ENCODE measurements at regions not wholly inside any gene's neighbourhood (a gene's known extent, or its start where the extent isn't known, plus 50 kb on each side); places are given as distances from the start of the nearest gene placed in this dataset.

DNA sequence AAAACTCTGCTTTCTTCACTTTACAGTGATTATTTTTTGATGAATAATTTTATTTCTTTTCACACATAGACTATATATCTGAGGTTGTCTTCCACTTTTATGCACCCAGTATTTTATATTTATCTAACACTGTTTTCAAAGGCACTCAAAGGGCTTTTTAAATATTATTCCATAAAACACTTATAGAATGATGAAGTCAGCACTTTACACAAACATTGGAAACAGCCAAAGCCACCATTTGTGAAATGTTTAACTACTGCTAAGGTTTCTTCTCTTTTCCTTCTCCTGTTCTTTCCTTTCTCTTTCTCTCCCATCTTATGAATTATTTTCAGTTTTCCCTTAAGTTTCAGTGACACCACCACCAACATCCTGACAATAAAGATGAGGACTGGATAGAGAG lies 317.7 kb upstream of the FAM78B start:
- H3K36me3 ChIP-seq: no peaks in the 10 kb centered on the region
- H3K27me3 ChIP-seq (replicated peaks in 1 of 7): no peaks in the 10 kb centered on the region
- H3K27ac ChIP-seq: no peak overlapping the region
- no peaks in the 10 kb centered on the region for H3K9me3 ChIP-seq
- no peak for DNase-seq
- H3K4me1 ChIP-seq: peaks cover 3 to 17% (median 6%) of the 10 kb centered on the region in 6 donors
- intact Hi-C loops (cut with DNase I; ENCODE audit: low total_unique reads): no loop called here
- H3K4me3 ChIP-seq: no peak overlapping the region
- TF ChIP-seq, protein P1, sequence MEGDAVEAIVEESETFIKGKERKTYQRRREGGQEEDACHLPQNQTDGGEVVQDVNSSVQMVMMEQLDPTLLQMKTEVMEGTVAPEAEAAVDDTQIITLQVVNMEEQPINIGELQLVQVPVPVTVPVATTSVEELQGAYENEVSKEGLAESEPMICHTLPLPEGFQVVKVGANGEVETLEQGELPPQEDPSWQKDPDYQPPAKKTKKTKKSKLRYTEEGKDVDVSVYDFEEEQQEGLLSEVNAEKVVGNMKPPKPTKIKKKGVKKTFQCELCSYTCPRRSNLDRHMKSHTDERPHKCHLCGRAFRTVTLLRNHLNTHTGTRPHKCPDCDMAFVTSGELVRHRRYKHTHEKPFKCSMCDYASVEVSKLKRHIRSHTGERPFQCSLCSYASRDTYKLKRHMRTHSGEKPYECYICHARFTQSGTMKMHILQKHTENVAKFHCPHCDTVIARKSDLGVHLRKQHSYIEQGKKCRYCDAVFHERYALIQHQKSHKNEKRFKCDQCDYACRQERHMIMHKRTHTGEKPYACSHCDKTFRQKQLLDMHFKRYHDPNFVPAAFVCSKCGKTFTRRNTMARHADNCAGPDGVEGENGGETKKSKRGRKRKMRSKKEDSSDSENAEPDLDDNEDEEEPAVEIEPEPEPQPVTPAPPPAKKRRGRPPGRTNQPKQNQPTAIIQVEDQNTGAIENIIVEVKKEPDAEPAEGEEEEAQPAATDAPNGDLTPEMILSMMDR (IDR thresholded peaks at IDR 0.05 in 8 of 11, conservative IDR thresholded peaks at IDR 0.05 in 3 of 11): no peak
- TF ChIP-seq POLR2AphosphoS5 (IDR thresholded peaks at IDR 0.05) (no peak), POLR2A (IDR thresholded peaks at IDR 0.05) (no peak)

DNA sequence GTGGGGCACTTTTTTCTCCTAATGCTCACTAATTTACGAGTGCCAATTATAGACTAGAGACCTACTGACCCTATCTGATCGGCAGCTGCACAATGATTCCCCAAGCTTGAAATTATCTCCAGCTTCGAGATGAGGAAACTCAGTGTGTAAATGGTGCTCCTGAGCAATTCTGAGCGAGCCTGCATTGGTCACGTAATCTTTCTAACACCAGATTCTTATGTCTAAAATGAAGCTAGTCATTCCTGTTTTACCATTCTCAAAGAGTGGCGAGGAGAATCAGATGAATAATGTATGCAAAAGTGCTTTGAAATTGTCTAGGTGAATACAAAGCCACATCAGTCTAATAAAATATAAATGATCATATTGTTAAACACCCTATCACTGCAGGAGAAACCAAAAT lies 318.1 kb upstream of the FAM78B start:
- no peak for DNase-seq
- intact Hi-C loops (cut with DNase I; ENCODE audit: low total_unique reads): loop anchor here (5.0 kb wide), 1 partner anchor 563 kb away; no protein-coding TSS in a partner anchor

DNA sequence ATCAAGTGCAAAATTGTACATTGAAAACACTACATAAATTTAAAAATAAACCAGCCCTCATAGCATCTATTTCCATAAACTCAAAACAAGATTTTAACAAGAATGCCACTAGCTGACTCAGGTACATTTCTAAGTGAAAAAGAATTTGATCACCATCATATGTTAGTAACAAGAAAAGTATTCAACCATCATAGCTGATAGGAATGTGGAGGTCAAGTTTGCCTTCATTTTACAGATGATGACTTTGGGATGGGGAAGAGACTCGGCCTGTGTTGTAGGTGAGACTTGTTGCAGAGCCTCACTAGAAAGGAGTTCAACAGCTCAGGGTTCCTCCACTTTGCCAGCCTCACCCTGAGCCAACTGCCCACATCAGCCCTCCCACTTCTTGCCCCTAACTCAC lies 318.8 kb upstream of the FAM78B start:
- Histone ChIP-seq H3K9me3 (no peaks in the 10 kb centered on the region), H3K36me3 (no peaks in the 10 kb centered on the region), H3K4me3 (no peak overlapping the region), H3K27ac (no peak overlapping the region), H3K4me1 (peaks cover 3 to 26% (median 11%) of the 10 kb centered on the region in 6 donors), H3K27me3 (replicated peaks in 1 of 7) (no peaks in the 10 kb centered on the region)
- no peak for DNase-seq
- TF ChIP-seq POLR2AphosphoS5 (IDR thresholded peaks at IDR 0.05) (no peak), POLR2A (IDR thresholded peaks at IDR 0.05) (no peak)
- TF ChIP-seq, protein P1 (IDR thresholded peaks at IDR 0.05 in 8 of 11, conservative IDR thresholded peaks at IDR 0.05 in 3 of 11): no peak
- 87 to 97% (median 96%) methylated on average over 1 of the region's 1 CpG for WGBS, 5 donors
- intact Hi-C loops (cut with DNase I; ENCODE audit: low total_unique reads): loop anchor here (5.0 kb wide), 1 partner anchor 563 kb away; no protein-coding TSS in a partner anchor

More for the DNA sequence above, 318.1 kb upstream of the FAM78B start:
- Histone ChIP-seq H3K27me3 (replicated peaks in 1 of 7) (no peaks in the 10 kb centered on the region), H3K9me3 (no peaks in the 10 kb centered on the region), H3K27ac (no peak overlapping the region), H3K36me3 (no peaks in the 10 kb centered on the region), H3K4me3 (no peak overlapping the region), H3K4me1 (peaks cover 3 to 19% (median 7%) of the 10 kb centered on the region in 6 donors)
- TF ChIP-seq POLR2AphosphoS5 (IDR thresholded peaks at IDR 0.05) (no peak), POLR2A (IDR thresholded peaks at IDR 0.05) (no peak)
- TF ChIP-seq, protein P1 (IDR thresholded peaks at IDR 0.05 in 8 of 11, conservative IDR thresholded peaks at IDR 0.05 in 3 of 11): no peak
- WGBS, 5 donors: 83 to 91% (median 89%) methylated on average over 6 of the region's 6 CpGs

DNA sequence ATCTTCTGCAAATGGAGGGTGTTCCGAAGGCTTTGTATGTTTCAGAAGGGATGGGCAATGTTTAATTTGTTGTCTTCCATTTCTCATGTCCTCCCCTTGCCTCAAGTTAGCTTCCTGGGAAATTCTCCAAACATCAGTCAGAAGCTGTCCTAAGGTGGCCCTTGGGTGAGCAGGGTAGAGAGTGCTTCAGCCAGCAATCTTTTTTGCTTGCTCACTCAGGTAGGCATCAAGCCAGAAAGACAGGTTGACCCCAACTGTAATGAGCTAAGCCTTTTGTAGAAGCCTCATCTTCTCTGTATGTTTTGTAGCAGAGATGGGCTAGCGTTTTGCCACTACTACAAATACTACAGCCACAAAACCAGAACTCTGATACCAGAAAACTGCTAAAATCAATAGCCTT lies 321.5 kb upstream of the FAM78B start:
- intact Hi-C loops (cut with DNase I; ENCODE audit: low total_unique reads): loop anchor here (5.0 kb wide), 1 partner anchor 566 kb away; no protein-coding TSS in a partner anchor
- no peak for DNase-seq
- Histone ChIP-seq H3K36me3 (no peaks in the 10 kb centered on the region), H3K27ac (no peak overlapping the region), H3K9me3 (no peaks in the 10 kb centered on the region), H3K27me3 (replicated peaks in 1 of 7) (no peaks in the 10 kb centered on the region), H3K4me3 (no peak overlapping the region), H3K4me1 (peaks cover 3 to 29% (median 12%) of the 10 kb centered on the region in 6 donors)
- TF ChIP-seq, protein P1 (IDR thresholded peaks at IDR 0.05 in 8 of 11, conservative IDR thresholded peaks at IDR 0.05 in 3 of 11): no peak
- TF ChIP-seq POLR2AphosphoS5 (IDR thresholded peaks at IDR 0.05): no peak
- no peak for TF ChIP-seq POLR2A (IDR thresholded peaks at IDR 0.05)
- WGBS, 5 donors: 85 to 94% (median 91%) methylated on average over 2 of the region's 2 CpGs
